ENCODE measurements at regions not wholly inside any gene's neighbourhood (a gene's known extent, or its start where the extent isn't known, plus 50 kb on each side); places are given as distances from the start of the nearest gene placed in this dataset.

GRCh38 chr6:16989382-16989781 is 112.5 kb upstream of the STMND1 start:
- Histone ChIP-seq H3K4me3 (no peak overlapping the region), H3K9ac (ENCODE audit: insufficient read depth in 1 of 2, low read depth in 2 of 2, low read length in 2 of 2) (no peak overlapping the region), H3K27me3 (ENCODE audit: control insufficient read depth in 2 of 2, insufficient read depth in 2 of 2, low read length in 2 of 2) (peaks cover 0 to 2% of the 10 kb centered on the region in 2 experiments; a peak in 2 of 5 replicates), H3K9me1 (ENCODE audit: control insufficient read depth, insufficient read depth, low read length) (no peaks in the 10 kb centered on the region), H3K36me3 (ENCODE audit: control insufficient read depth, insufficient read depth, low read length) (no peaks in the 10 kb centered on the region), H3K4me2 (ENCODE audit: insufficient read depth, low read length) (no peak overlapping the region), H3K4me1 (replicated peaks in 1 of 2; ENCODE audit: control insufficient read depth in 2 of 2, insufficient read depth in 2 of 2, low read length in 2 of 2) (no peaks in the 10 kb centered on the region), H3K79me2 (ENCODE audit: control insufficient read depth, insufficient read depth, low read length) (no peaks in the 10 kb centered on the region), H4K20me1 (replicated peaks; ENCODE audit: control insufficient read depth, insufficient read depth, low read length) (no peaks in the 10 kb centered on the region), H3K9me3 (replicated peaks; ENCODE audit: control insufficient read depth, insufficient read depth, low read depth, low read length) (no peaks in the 10 kb centered on the region), H2AFZ (ENCODE audit: low read depth, low read length) (no peak overlapping the region), H3K27ac (ENCODE audit: extremely low read depth, low read depth, low read length) (no peak overlapping the region)
- no peak for DNase-seq (ENCODE audit: extremely low read depth in 1 of 4, low spot score in 3 of 4)
- no peak for ATAC-seq
- WGBS (ENCODE audit: insufficient coverage, low coverage, missing lambda C conversion rate), result 0% methylated on average over 1 of the region's 2 CpGs
- CTCF ChIA-PET (ENCODE audit: low intra/inter-chr PET ratio), result no interaction called here
- POLR2A ChIA-PET, result no interaction called here
- intact Hi-C loops (cut with micrococcal nuclease), result no loop called here
- in situ Hi-C loops (cut with MboI), result no loop called here
- FAIRE-seq, result no peak
- no peak for TF ChIP-seq FOXA1 (IDR thresholded peaks at IDR 0.05; ENCODE audit: borderline replicate concordance)
- TF ChIP-seq CREB3L1 (IDR thresholded peaks at IDR 0.05; ENCODE audit: borderline replicate concordance, low read depth), result no peak
- no peak for TF ChIP-seq BHLHE40 (IDR thresholded peaks at IDR 0.05; ENCODE audit: low read length)
- TF ChIP-seq LARP7 (IDR thresholded peaks at IDR 0.05), result no peak
- no peak for TF ChIP-seq TCF3 (CRISPR knock-in tag; IDR thresholded peaks at IDR 0.05)
- no TSS peak for BruUV-seq (replicated peaks)

- WGBS (ENCODE audit: insufficient coverage, low coverage, missing lambda C conversion rate), result 0% methylated on average over 1 of the region's 1 CpG
- no peaks in the 10 kb centered on the region for H3K9me3 ChIP-seq (replicated peaks; ENCODE audit: control insufficient read depth, insufficient read depth, low read depth, low read length)
- H4K20me1 ChIP-seq (replicated peaks; ENCODE audit: control insufficient read depth, insufficient read depth, low read length), result no peaks in the 10 kb centered on the region
- no peak for DNase-seq (ENCODE audit: extremely low read depth in 1 of 4, low spot score in 3 of 4)
- peaks cover 0 to 2% of the 10 kb centered on the region in 2 experiments; a peak in 2 of 5 replicates for H3K27me3 ChIP-seq (ENCODE audit: control insufficient read depth in 2 of 2, insufficient read depth in 2 of 2, low read length in 2 of 2)
- H3K27ac ChIP-seq (ENCODE audit: extremely low read depth, low read depth, low read length), result no peak overlapping the region
- POLR2A ChIA-PET, result interaction anchor here (0.7 kb wide), 2 partner anchors 40 to 555 kb away, joined by 3 read pairs; no protein-coding TSS in a partner anchor
- H3K36me3 ChIP-seq (ENCODE audit: control insufficient read depth, insufficient read depth, low read length), result no peaks in the 10 kb centered on the region
- CTCF ChIA-PET (ENCODE audit: low intra/inter-chr PET ratio), result interaction anchor here (0.6 kb wide), 1 partner anchor 99 kb away, joined by 3 read pairs; no protein-coding TSS in a partner anchor
- no peaks in the 10 kb centered on the region for H3K79me2 ChIP-seq (ENCODE audit: control insufficient read depth, insufficient read depth, low read length)
- H3K4me2 ChIP-seq (ENCODE audit: insufficient read depth, low read length), result no peak overlapping the region
- FAIRE-seq, result no peak
- in situ Hi-C loops (cut with MboI) (no loop called here), intact Hi-C loops (cut with micrococcal nuclease) (no loop called here)
- no peak for ATAC-seq
- no peak overlapping the region for H2AFZ ChIP-seq (ENCODE audit: low read depth, low read length)
- no peaks in the 10 kb centered on the region for H3K9me1 ChIP-seq (ENCODE audit: control insufficient read depth, insufficient read depth, low read length)
- BruUV-seq (replicated peaks), result no TSS peak
- H3K9ac ChIP-seq (ENCODE audit: insufficient read depth in 1 of 2, low read depth in 2 of 2, low read length in 2 of 2), result no peak overlapping the region
- H3K4me1 ChIP-seq (replicated peaks in 1 of 2; ENCODE audit: control insufficient read depth in 2 of 2, insufficient read depth in 2 of 2, low read length in 2 of 2), result no peaks in the 10 kb centered on the region
- H3K4me3 ChIP-seq, result no peak overlapping the region
- TF ChIP-seq KDM4B (IDR thresholded peaks at IDR 0.05; ENCODE audit: borderline replicate concordance in 2 of 2, low read depth in 1 of 2), result no peak
- no peak for TF ChIP-seq ATF7 (IDR thresholded peaks at IDR 0.05)
- no peak for TF ChIP-seq KLF13 (tag; IDR thresholded peaks at IDR 0.05; ENCODE audit: borderline replicate concordance, low read depth)
- TF ChIP-seq TBP (optimal IDR thresholded peaks at IDR 0.05; ENCODE audit: low read depth, low read length), result no peak
- no peak for TF ChIP-seq TAL1 (IDR thresholded peaks at IDR 0.05)
- no peak for TF ChIP-seq ZBTB17 (CRISPR knock-in tag; IDR thresholded peaks at IDR 0.05)
- no peak for TF ChIP-seq KLF10 (CRISPR knock-in tag; IDR thresholded peaks at IDR 0.05)
- TF ChIP-seq ZBTB49 (CRISPR knock-in tag; IDR thresholded peaks at IDR 0.05; ENCODE audit: borderline replicate concordance), result no peak
- no peak for TF ChIP-seq NR3C1 (CRISPR knock-in tag; IDR thresholded peaks at IDR 0.05)
- TF ChIP-seq PRPF4 (IDR thresholded peaks at IDR 0.05; ENCODE audit: insufficient read depth, low read depth, low read length, poor library complexity, severe bottlenecking), result no peak
Measured at GRCh38 chr6:16987996-16988395, 113.9 kb upstream of the STMND1 start.

Measured in K562 (cell line).